Transverse colon (tissue), 3 donors: ENCODE measurements at regions not wholly inside any gene's neighbourhood (a gene's known extent, or its start where the extent isn't known, plus 50 kb on each side); places are given as distances from the start of the nearest gene placed in this dataset.

Source experiments
- CTCF ChIP-seq, 5 experiments: fragments of 200-600 bp in 3 of 5; fragments of 450-650 bp in 2 of 5; sonication (generic) in 3 of 5; IDR thresholded peaks; 1 replicate in 2 of 5; 2 replicates in 3 of 5; pipeline ENCODE4 v1.5.1; 2016 to 2017; ENCODE audit warnings: antibody characterized with exemption in 5 of 5, inconsistent platforms in 3 of 5, mild to moderate bottlenecking in 2 of 5, moderate library complexity in 1 of 5
- POLR2A ChIP-seq: fragments of 450-650 bp; IDR thresholded peaks from one replicate; pipeline ENCODE4 v1.6.1; 2016; ENCODE audit warnings: antibody characterized with exemption, mild to moderate bottlenecking, moderate library complexity

GRCh38 chr14:46245276-46245675, 406.3 kb downstream of the RPL10L start:
- TF ChIP-seq POLR2A: no peak
- no peak for TF ChIP-seq CTCF (IDR thresholded peaks at IDR 0.05)
